Ishikawa (cell line): ENCODE measurements at regions not wholly inside any gene's neighbourhood (a gene's known extent, or its start where the extent isn't known, plus 50 kb on each side); places are given as distances from the start of the nearest gene placed in this dataset.

Source experiments
- CEBPB ChIP-seq: IDR thresholded peaks from 2 replicates; pipeline ENCODE4 v1.6.1; 2012
- CREB1 ChIP-seq: IDR thresholded peaks from 2 replicates; pipeline ENCODE4 v1.6.1; 2012; ENCODE audit warnings: low read depth
- EGR1 ChIP-seq: IDR thresholded peaks from 2 replicates; pipeline ENCODE4 v1.6.1; 2012
- EP300 ChIP-seq: IDR thresholded peaks from 2 replicates; pipeline ENCODE4 v1.6.1; 2012; ENCODE audit warnings: borderline replicate concordance
- FOXM1 ChIP-seq: IDR thresholded peaks from 2 replicates; pipeline ENCODE4 v1.6.1; 2012; ENCODE audit warnings: low read depth, borderline replicate concordance
- MAX ChIP-seq: IDR thresholded peaks from 2 replicates; pipeline ENCODE4 v1.6.1; 2012
- NFIC ChIP-seq: IDR thresholded peaks from 2 replicates; pipeline ENCODE4 v1.6.1; 2012
- RAD21 ChIP-seq: IDR thresholded peaks from 2 replicates; pipeline ENCODE4 v1.6.1; 2012; ENCODE audit warnings: low read depth
- REST ChIP-seq: IDR thresholded peaks from 2 replicates; pipeline ENCODE4 v1.6.1; 2012; ENCODE audit warnings: low read depth, mild to moderate bottlenecking
- TAF1 ChIP-seq: IDR thresholded peaks from 2 replicates; pipeline ENCODE4 v1.6.1; 2012; ENCODE audit warnings: low read depth, mild to moderate bottlenecking
- TCF12 ChIP-seq: IDR thresholded peaks from 2 replicates; pipeline ENCODE4 v1.6.1; 2012; ENCODE audit warnings: low read depth
- TEAD4 ChIP-seq: IDR thresholded peaks from 2 replicates; pipeline ENCODE4 v1.6.1; 2012
- USF1 ChIP-seq: IDR thresholded peaks from 2 replicates; pipeline ENCODE4 v1.6.1; 2012
- YY1 ChIP-seq: IDR thresholded peaks from 2 replicates; pipeline ENCODE4 v1.6.1; 2012; ENCODE audit warnings: low read depth
- ZBTB7A ChIP-seq: IDR thresholded peaks from 2 replicates; pipeline ENCODE4 v1.6.1; 2012; ENCODE audit warnings: low read depth

- TF ChIP-seq FOXM1: no peak
- TF ChIP-seq MAX: no peak
- no peak for TF ChIP-seq EP300
- TF ChIP-seq RAD21: no peak
- TF ChIP-seq NFIC: no peak
- TF ChIP-seq CREB1: no peak
- no peak for TF ChIP-seq ZBTB7A
Observed at GRCh38 chr3:34780973-34781372, 858.4 kb upstream of the ARPP21 start.

- no peak for TF ChIP-seq EP300
- TF ChIP-seq MAX: no peak
- no peak for TF ChIP-seq USF1
- no peak for TF ChIP-seq FOXM1
- no peak for TF ChIP-seq TEAD4
- TF ChIP-seq EGR1: no peak
- TF ChIP-seq REST: no peak
- TF ChIP-seq NFIC: no peak
- no peak for TF ChIP-seq TCF12
- TF ChIP-seq TAF1: no peak
- no peak for TF ChIP-seq RAD21
- TF ChIP-seq YY1: no peak
- no peak for TF ChIP-seq CREB1
- TF ChIP-seq ZBTB7A: no peak
- no peak for TF ChIP-seq CEBPB
Observed at GRCh38 chr3:34782871-34783270, 856.5 kb upstream of the ARPP21 start.

GRCh38 chr3:34783876-34784275 is 855.4 kb upstream of the ARPP21 start:
- TF ChIP-seq FOXM1 (no peak), REST (no peak)

GRCh38 chr3:34793057-34793456 is 846.3 kb upstream of the ARPP21 start:
- TF ChIP-seq FOXM1: no peak
- TF ChIP-seq MAX: no peak
- TF ChIP-seq TCF12: no peak
- no peak for TF ChIP-seq CEBPB
- TF ChIP-seq RAD21: no peak
- TF ChIP-seq USF1: no peak
- no peak for TF ChIP-seq ZBTB7A
- no peak for TF ChIP-seq TAF1
- no peak for TF ChIP-seq CREB1
- TF ChIP-seq EP300: no peak
- TF ChIP-seq YY1: no peak
- TF ChIP-seq REST: no peak
- TF ChIP-seq EGR1: no peak
- TF ChIP-seq TEAD4: no peak
- TF ChIP-seq NFIC: no peak

GRCh38 chr3:34807611-34808010 is 831.7 kb upstream of the ARPP21 start:
- no peak for TF ChIP-seq YY1
- no peak for TF ChIP-seq FOXM1
- no peak for TF ChIP-seq RAD21
- no peak for TF ChIP-seq TAF1
- TF ChIP-seq MAX: no peak
- TF ChIP-seq EGR1: no peak
